ENCODE measurements at regions not wholly inside any gene's neighbourhood (a gene's known extent, or its start where the extent isn't known, plus 50 kb on each side); places are given as distances from the start of the nearest gene placed in this dataset.
"Not testable (repeated sequence)": the region's sequence is repeated elsewhere in the genome, so short reads cannot be mapped to it uniquely, and the experiment has no call there.

- no peak for DNase-seq (ENCODE audit: low read depth, low spot score)
Measured at GRCh38 chr15:87727073-87727472, 529.5 kb downstream of the NTRK3 start.

GRCh38 chr15:87724330-87724729, 532.2 kb downstream of the NTRK3 start:
- DNase-seq (ENCODE audit: low read depth, low spot score), result no peak

GRCh38 chr15:87722941-87723691, 533.4 kb downstream of the NTRK3 start:
- DNase-seq (ENCODE audit: low read depth, low spot score), result no peak

GRCh38 chr15:87720235-87720634, 536.3 kb downstream of the NTRK3 start:
- no peak for DNase-seq (ENCODE audit: low read depth, low spot score)

GRCh38 chr15:87716422-87716821, 540.1 kb downstream of the NTRK3 start:
- no peak for DNase-seq (ENCODE audit: low read depth, low spot score)

GRCh38 chr15:87715252-87715651, 541.3 kb downstream of the NTRK3 start:
- no peak for DNase-seq (ENCODE audit: low read depth, low spot score)

GRCh38 chr15:87713475-87713879, 543.1 kb downstream of the NTRK3 start:
- no peak for DNase-seq (ENCODE audit: low read depth, low spot score)

GRCh38 chr15:87712211-87712610, 544.3 kb downstream of the NTRK3 start:
- no peak for DNase-seq (ENCODE audit: low read depth, low spot score)

GRCh38 chr15:87711026-87711425, 545.5 kb downstream of the NTRK3 start:
- no peak for DNase-seq (ENCODE audit: low read depth, low spot score)

GRCh38 chr15:87710406-87710805, 546.1 kb downstream of the NTRK3 start:
- DNase-seq (ENCODE audit: low read depth, low spot score), result no peak

GRCh38 chr15:87707566-87708130, 548.9 kb downstream of the NTRK3 start:
- no peak for DNase-seq (ENCODE audit: low read depth, low spot score)

GRCh38 chr15:87707071-87707470, 549.5 kb downstream of the NTRK3 start:
- no peak for DNase-seq (ENCODE audit: low read depth, low spot score)

GRCh38 chr15:87706001-87706400, 550.5 kb downstream of the NTRK3 start:
- no peak for DNase-seq (ENCODE audit: low read depth, low spot score)

- DNase-seq (ENCODE audit: low read depth, low spot score), result no peak
Measured at GRCh38 chr15:87704276-87704675, 552.3 kb downstream of the NTRK3 start.

GRCh38 chr15:87703327-87704111, 553.0 kb downstream of the NTRK3 start:
- DNase-seq (ENCODE audit: low read depth, low spot score), result no peak

- no peak for DNase-seq (ENCODE audit: low read depth, low spot score)
Measured at GRCh38 chr15:87702270-87702669, 554.3 kb downstream of the NTRK3 start.

GRCh38 chr15:87698467-87698866, 558.1 kb downstream of the NTRK3 start:
- DNase-seq (ENCODE audit: low read depth, low spot score), result not testable (repeated sequence)

- DNase-seq (ENCODE audit: low read depth, low spot score), result no peak
Measured at GRCh38 chr15:87689716-87690115, 566.8 kb downstream of the NTRK3 start.

GRCh38 chr15:87687523-87687870, 569.0 kb downstream of the NTRK3 start:
- no peak for DNase-seq (ENCODE audit: low read depth, low spot score)

GRCh38 chr15:87686841-87687522, 569.6 kb downstream of the NTRK3 start:
- DNase-seq (ENCODE audit: low read depth, low spot score), result no peak

- DNase-seq (ENCODE audit: low read depth, low spot score), result no peak
Measured at GRCh38 chr15:87686339-87686738, 570.2 kb downstream of the NTRK3 start.

GRCh38 chr15:87682527-87682926, 574.0 kb downstream of the NTRK3 start:
- no peak for DNase-seq (ENCODE audit: low read depth, low spot score)
